SKM-1 (cell line): ENCODE measurements at regions not wholly inside any gene's neighbourhood (a gene's known extent, or its start where the extent isn't known, plus 50 kb on each side); places are given as distances from the start of the nearest gene placed in this dataset.
"Not testable (repeated sequence)": the region's sequence is repeated elsewhere in the genome, so short reads cannot be mapped to it uniquely, and the experiment has no call there.

Experiments
- DNase-seq: peaks from one replicate; lab custom pipeline; 2025; ENCODE audit not compliant: unreplicated experiment; lab: John Stamatoyannopoulos, UW

GRCh38 chr6:141402489-141402888 lies 730.2 kb upstream of the GJE1 start:
- DNase-seq, result no peak

GRCh38 chr6:141401851-141402250 lies 730.9 kb upstream of the GJE1 start:
- no peak for DNase-seq

GRCh38 chr6:141401168-141401567 lies 731.6 kb upstream of the GJE1 start:
- no peak for DNase-seq

GRCh38 chr6:141398949-141399348 lies 733.8 kb upstream of the GJE1 start:
- no peak for DNase-seq

- no peak for DNase-seq
These were observed 737.2 kb upstream of the GJE1 start for GRCh38 chr6:141395443-141396008.

- no peak for DNase-seq
These were observed 738.1 kb upstream of the GJE1 start for GRCh38 chr6:141394565-141395051.

GRCh38 chr6:141394125-141394536 lies 738.6 kb upstream of the GJE1 start:
- DNase-seq, result no peak

GRCh38 chr6:141393405-141394124 lies 739.2 kb upstream of the GJE1 start:
- DNase-seq, result no peak

- DNase-seq, result not testable (repeated sequence)
These were observed 741.6 kb upstream of the GJE1 start for GRCh38 chr6:141391135-141391534.

GRCh38 chr6:141388666-141389065 lies 744.1 kb upstream of the GJE1 start:
- no peak for DNase-seq

- no peak for DNase-seq
These were observed 762.3 kb upstream of the GJE1 start for GRCh38 chr6:141370438-141370837.

GRCh38 chr6:141366796-141367195 lies 765.9 kb upstream of the GJE1 start:
- not testable (repeated sequence) for DNase-seq

GRCh38 chr6:141364694-141365093 lies 768.0 kb upstream of the GJE1 start:
- no peak for DNase-seq

GRCh38 chr6:141364232-141364631 lies 768.5 kb upstream of the GJE1 start:
- no peak for DNase-seq

GRCh38 chr6:141361559-141361958 lies 771.2 kb upstream of the GJE1 start:
- no peak for DNase-seq

- no peak for DNase-seq
These were observed 772.8 kb upstream of the GJE1 start for GRCh38 chr6:141359953-141360352.

- no peak for DNase-seq
These were observed 778.4 kb upstream of the GJE1 start for GRCh38 chr6:141354191-141354955.

GRCh38 chr6:141351721-141352120 lies 781.0 kb upstream of the GJE1 start:
- DNase-seq, result no peak

GRCh38 chr6:141349710-141350109 lies 783.0 kb upstream of the GJE1 start:
- no peak for DNase-seq

GRCh38 chr6:141347906-141348492 lies 784.7 kb upstream of the GJE1 start:
- no peak for DNase-seq

- DNase-seq, result no peak
These were observed 785.6 kb upstream of the GJE1 start for GRCh38 chr6:141347086-141347485.

- DNase-seq, result no peak
These were observed 786.2 kb upstream of the GJE1 start for GRCh38 chr6:141346535-141346934.
